ACC112 (cell line): ENCODE measurements at regions not wholly inside any gene's neighbourhood (a gene's known extent, or its start where the extent isn't known, plus 50 kb on each side); places are given as distances from the start of the nearest gene placed in this dataset.
"Not testable (repeated sequence)": the region's sequence is repeated elsewhere in the genome, so short reads cannot be mapped to it uniquely, and the experiment has no call there.

Experiments used
- H2AFZ ChIP-seq: fragments of 200-600 bp; sonication (generic); one replicate; pipeline ENCODE4 v1.6.0; 2017; ENCODE audit warnings: antibody characterized with exemption, low read length; ENCODE audit not compliant: unreplicated experiment
- H3K27ac ChIP-seq: fragments of 200-600 bp; sonication (generic); 2 replicates; pipeline ENCODE4 v1.5.1; 2014; ENCODE audit warnings: low read depth, mild to moderate bottlenecking, antibody characterized with exemption, low read length, moderate library complexity
- H3K27me3 ChIP-seq: fragments of 200-600 bp; sonication (generic); 2 replicates; pipeline ENCODE4 v1.6.1; 2014; ENCODE audit warnings: mild to moderate bottlenecking, antibody characterized with exemption, low read length, moderate library complexity, mixed read lengths; ENCODE audit not compliant: insufficient read depth
- H3K36me3 ChIP-seq: fragments of 200-600 bp; sonication (generic); 2 replicates; pipeline ENCODE4 v1.6.1; 2016; ENCODE audit warnings: mild to moderate bottlenecking, antibody characterized with exemption, low read length, moderate library complexity, mixed read lengths; ENCODE audit not compliant: insufficient read depth
- H3K4me1 ChIP-seq: fragments of 200-600 bp; sonication (generic); one replicate; pipeline ENCODE4 v1.6.1; 2016; ENCODE audit warnings: low read length, mixed read lengths; ENCODE audit not compliant: insufficient read depth, unreplicated experiment, control insufficient read depth
- H3K4me3 ChIP-seq: fragments of 200-600 bp; sonication (generic); 2 replicates; pipeline ENCODE4 v1.5.1; 2014; ENCODE audit warnings: mild to moderate bottlenecking, low read depth, low read length
- H3K79me2 ChIP-seq: fragments of 200-600 bp; sonication (generic); one replicate; pipeline ENCODE4 v1.6.0; 2016; ENCODE audit warnings: low read length; ENCODE audit not compliant: control insufficient read depth, unreplicated experiment, insufficient read depth

DNA sequence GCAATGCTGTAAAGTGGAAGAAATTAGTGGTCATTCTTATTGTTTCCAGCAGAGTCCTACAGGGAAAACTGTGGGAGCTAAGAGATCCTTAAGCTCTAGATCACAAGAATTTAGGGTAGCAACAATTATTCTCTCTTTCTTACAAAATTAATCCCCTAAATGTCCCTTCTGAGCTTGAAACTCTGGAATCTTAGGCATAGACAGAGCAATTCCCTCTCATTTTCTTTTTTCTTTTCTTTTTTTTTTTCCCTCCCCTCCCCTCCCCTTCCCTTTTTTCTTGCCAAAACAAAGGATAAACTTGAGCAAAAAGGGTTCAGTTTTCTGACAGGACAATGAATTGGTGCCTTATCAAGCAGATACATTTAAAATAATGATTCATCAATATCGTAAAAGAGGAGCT, 441.0 kb downstream of the DSC3 start:
- H3K4me3 ChIP-seq = no peak overlapping the region
- no peaks in the 10 kb centered on the region for H3K27me3 ChIP-seq
- no peak overlapping the region for H2AFZ ChIP-seq
- no peaks in the 10 kb centered on the region for H3K79me2 ChIP-seq
- no peak overlapping the region for H3K27ac ChIP-seq
- no peaks in the 10 kb centered on the region for H3K36me3 ChIP-seq
- no peaks in the 10 kb centered on the region for H3K4me1 ChIP-seq

DNA sequence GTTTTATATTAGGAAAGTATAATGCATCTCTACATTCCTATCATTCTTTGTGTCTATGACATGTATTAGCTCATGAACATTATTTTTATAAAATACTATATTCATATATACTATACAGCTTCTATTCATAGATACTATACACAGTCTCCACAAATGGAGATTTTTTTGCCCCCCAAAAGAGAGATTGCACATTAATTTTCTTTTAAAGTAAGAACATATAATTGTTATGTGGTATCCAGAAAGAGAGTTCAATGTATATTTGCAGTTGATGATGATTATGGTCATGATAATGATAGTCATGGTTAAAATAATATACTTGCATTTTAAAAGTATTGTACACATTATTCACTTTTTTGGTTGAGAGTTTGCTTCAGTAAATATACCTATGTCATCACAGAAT, 445.3 kb downstream of the DSC3 start:
- no peaks in the 10 kb centered on the region for H3K4me1 ChIP-seq
- H3K27me3 ChIP-seq = no peaks in the 10 kb centered on the region
- H3K27ac ChIP-seq = no peak overlapping the region
- no peaks in the 10 kb centered on the region for H3K36me3 ChIP-seq
- no peak overlapping the region for H3K4me3 ChIP-seq
- no peaks in the 10 kb centered on the region for H3K79me2 ChIP-seq
- no peak overlapping the region for H2AFZ ChIP-seq

DNA sequence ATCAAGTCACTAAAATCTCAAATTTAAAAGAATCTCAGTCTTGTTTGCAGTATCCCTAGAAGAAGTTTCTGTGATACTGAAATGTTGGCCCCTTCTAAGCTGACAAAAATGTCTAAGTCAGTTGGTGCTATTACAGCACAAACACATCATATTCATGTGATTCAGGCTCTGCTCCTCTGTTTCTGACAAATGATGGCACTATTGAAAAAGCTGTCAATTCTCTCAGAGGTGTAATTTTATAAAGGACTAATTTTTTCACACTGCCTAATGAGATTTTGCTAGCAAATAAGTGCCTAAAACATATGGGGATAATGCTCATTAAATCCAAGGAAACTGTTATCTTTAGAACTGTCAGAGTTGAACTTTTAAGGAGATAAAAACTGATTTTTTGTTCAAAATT, 445.9 kb downstream of the DSC3 start:
- Histone ChIP-seq H3K79me2 (no peaks in the 10 kb centered on the region), H3K36me3 (no peaks in the 10 kb centered on the region), H3K4me3 (no peak overlapping the region), H3K4me1 (no peaks in the 10 kb centered on the region), H2AFZ (no peak overlapping the region), H3K27me3 (no peaks in the 10 kb centered on the region), H3K27ac (no peak overlapping the region)

DNA sequence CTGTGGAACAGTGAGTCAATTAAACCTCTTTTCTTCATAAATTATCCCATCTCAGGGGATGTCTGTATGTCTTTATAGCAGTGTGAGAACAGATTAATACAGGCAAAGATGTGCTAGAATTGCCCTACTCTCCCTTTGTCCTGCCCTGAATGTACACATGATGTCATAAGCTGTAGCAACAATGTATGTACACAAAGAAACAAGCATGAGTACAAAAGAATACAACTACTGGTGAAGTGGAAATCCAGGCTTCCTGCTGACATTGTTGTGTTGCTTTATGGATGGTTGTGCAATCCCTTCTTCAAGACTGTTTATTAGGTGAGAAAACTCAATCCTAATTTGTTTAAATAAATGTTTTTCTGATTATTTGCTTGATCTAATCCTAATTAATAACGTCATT, 446.6 kb downstream of the DSC3 start:
- H3K4me3 ChIP-seq = no peak overlapping the region
- no peaks in the 10 kb centered on the region for H3K4me1 ChIP-seq
- no peaks in the 10 kb centered on the region for H3K27me3 ChIP-seq
- H2AFZ ChIP-seq = no peak overlapping the region
- no peaks in the 10 kb centered on the region for H3K36me3 ChIP-seq
- no peaks in the 10 kb centered on the region for H3K79me2 ChIP-seq
- H3K27ac ChIP-seq = no peak overlapping the region

DNA sequence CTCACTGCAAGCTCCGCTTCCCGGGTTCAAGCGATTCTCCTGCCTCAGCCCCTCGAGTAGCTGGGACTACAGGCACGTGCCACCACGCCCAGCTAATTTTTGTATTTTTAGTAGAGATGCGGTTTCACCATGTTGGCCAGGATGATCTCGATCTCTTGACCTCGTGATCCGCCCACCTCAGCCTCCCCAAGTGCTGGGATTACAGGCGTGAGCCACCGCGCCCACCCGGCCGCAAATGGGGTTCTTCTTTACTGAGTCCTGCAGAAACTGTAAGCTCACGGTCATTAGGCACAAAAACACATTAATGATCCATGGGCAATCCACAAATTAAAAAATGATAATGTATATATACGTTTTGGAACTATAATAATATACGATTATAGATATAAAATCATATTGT, 447.6 kb downstream of the DSC3 start:
- not testable (repeated sequence) for H3K4me1 ChIP-seq, H2AFZ ChIP-seq, H3K4me3 ChIP-seq, H3K27me3 ChIP-seq, H3K79me2 ChIP-seq, H3K36me3 ChIP-seq, H3K27ac ChIP-seq

DNA sequence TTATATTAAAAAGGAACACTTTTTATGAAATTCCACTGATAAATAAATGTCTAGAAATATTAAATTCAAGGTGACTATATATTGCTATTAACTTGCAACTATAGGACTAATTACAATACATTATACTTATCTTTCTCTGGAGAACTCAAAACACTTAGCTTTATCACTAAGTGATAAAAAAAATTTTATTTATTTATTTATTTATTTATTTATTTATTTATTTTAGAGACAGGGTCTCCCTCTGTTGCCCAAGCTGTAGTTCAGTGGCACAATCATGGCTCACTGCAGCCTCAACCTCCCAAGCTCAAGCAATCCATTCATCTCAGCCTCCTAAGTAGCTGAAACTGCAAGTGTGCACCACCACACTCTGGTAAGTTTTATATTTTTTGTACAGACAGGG, 451.1 kb downstream of the DSC3 start:
- Histone ChIP-seq H3K27ac (no peak overlapping the region), H3K4me3 (no peak overlapping the region), H3K79me2 (no peaks in the 10 kb centered on the region), H3K4me1 (no peaks in the 10 kb centered on the region), H2AFZ (no peak overlapping the region), H3K27me3 (no peaks in the 10 kb centered on the region), H3K36me3 (no peaks in the 10 kb centered on the region)

DNA sequence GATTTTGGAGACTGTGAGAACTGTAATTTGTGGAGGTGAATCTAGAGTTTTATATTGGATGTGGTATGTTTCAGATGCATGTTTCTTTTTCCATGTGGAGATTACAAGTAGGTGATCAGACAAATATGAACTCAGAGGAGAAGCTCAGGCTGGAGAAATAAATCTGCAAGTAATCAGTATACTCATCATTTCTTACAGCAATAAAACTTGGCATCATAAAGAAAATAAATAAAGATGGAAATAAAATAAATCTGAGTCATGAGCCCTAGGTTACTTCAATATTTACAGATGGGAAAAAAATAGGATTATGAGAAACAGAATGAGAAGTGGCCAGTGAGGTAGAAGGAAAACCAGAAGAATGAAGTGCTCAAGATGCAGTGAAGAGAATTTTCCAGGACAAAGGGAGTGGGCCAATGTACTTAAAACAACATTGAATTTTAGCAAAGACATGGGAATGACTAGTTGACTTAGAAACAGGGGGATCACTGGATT, 453.8 kb downstream of the DSC3 start:
- H3K27ac ChIP-seq = no peak overlapping the region
- H3K79me2 ChIP-seq = no peaks in the 10 kb centered on the region
- no peaks in the 10 kb centered on the region for H3K36me3 ChIP-seq
- no peak overlapping the region for H2AFZ ChIP-seq
- H3K27me3 ChIP-seq = no peaks in the 10 kb centered on the region
- no peaks in the 10 kb centered on the region for H3K4me1 ChIP-seq
- H3K4me3 ChIP-seq = no peak overlapping the region

DNA sequence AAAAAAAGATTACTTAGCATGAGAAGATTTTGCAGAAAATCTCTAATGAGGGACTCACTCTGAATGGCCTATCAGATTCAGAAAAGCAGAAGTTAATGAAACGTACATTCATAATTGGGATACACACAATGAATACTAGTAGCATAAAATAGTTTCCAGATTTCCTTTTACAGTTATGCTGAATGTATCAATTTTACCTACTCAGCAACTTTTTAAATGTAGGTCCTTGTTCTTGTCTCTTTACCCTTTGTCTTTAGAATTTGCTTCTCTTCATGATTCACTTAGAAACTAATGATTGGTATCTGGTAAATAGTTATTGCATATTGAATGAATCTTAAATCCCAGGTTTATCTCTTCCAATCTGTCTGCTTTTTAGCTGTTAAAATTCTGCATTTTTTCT, 458.8 kb downstream of the DSC3 start:
- Histone ChIP-seq H3K4me3 (no peak overlapping the region), H3K79me2 (no peaks in the 10 kb centered on the region), H2AFZ (no peak overlapping the region), H3K36me3 (no peaks in the 10 kb centered on the region), H3K27me3 (no peaks in the 10 kb centered on the region), H3K4me1 (no peaks in the 10 kb centered on the region), H3K27ac (no peak overlapping the region)

DNA sequence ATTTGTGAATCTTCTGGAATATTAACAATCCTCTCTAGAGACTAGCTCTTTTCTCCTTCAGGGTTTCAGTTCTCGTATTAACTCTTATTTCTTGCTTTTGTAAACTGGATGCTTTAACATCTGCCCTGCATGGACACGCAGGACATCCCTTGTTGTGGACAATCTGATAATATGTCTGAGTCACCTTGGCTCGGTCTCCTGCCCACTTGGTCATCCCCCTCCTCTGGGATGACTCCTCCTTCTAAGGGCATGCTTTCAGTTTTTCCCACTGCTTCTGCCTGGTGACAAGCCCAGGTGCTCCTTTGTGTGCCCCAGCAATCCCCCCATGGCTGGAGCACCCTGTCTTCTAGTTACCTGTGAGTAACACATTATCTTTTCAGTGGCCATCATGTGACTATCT, 460.5 kb downstream of the DSC3 start:
- no peak overlapping the region for H3K27ac ChIP-seq
- H3K79me2 ChIP-seq = no peaks in the 10 kb centered on the region
- no peaks in the 10 kb centered on the region for H3K4me1 ChIP-seq
- H2AFZ ChIP-seq = no peak overlapping the region
- H3K4me3 ChIP-seq = no peak overlapping the region
- H3K27me3 ChIP-seq = no peaks in the 10 kb centered on the region
- no peaks in the 10 kb centered on the region for H3K36me3 ChIP-seq

DNA sequence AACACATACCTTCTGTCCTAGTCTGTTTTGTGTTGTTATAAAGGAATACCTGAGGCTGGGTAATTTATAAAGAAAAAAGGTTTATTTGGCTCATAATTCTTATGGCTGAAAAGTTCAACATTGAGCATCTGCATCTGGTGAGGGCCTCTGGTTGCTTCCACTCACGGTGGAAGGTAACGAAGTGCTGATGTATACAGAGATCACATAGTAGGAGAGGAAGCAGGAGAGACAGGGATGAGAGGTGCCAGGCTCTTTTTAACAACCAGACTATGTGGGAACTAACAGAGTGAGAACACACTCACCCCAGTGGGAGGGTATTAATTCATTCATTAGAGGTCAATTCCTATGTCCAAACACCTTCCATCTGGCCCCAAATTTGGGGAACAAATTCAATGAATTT, 463.8 kb downstream of the DSC3 start:
- no peak overlapping the region for H2AFZ ChIP-seq
- H3K4me1 ChIP-seq = no peaks in the 10 kb centered on the region
- H3K27ac ChIP-seq = no peak overlapping the region

DNA sequence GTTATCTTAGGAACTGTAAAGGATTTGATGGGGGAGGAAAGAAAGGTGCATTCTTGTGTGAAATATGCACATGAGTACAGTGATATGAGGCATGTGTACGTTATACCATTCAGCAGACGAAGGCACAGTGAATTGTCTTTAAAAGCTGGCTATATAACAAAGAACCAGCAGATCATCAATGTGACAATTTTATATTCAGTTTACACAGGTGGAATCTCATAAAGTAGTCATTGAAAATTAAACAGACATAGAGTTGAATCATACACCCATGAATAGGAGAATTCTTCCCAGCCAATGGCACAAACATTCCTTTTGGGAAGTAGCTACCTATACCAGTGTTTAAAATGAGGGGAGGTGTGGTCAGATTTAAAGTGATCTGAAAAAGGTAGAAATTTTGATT, 470.3 kb downstream of the DSC3 start:
- Histone ChIP-seq H3K27me3 (no peaks in the 10 kb centered on the region), H3K27ac (no peak overlapping the region), H3K4me1 (no peaks in the 10 kb centered on the region), H3K36me3 (no peaks in the 10 kb centered on the region), H3K79me2 (no peaks in the 10 kb centered on the region), H2AFZ (no peak overlapping the region), H3K4me3 (no peak overlapping the region)

More for the DNA sequence above, 463.8 kb downstream of the DSC3 start:
- H3K36me3 ChIP-seq = no peaks in the 10 kb centered on the region
- no peak overlapping the region for H3K4me3 ChIP-seq
- no peaks in the 10 kb centered on the region for H3K79me2 ChIP-seq
- no peaks in the 10 kb centered on the region for H3K27me3 ChIP-seq

DNA sequence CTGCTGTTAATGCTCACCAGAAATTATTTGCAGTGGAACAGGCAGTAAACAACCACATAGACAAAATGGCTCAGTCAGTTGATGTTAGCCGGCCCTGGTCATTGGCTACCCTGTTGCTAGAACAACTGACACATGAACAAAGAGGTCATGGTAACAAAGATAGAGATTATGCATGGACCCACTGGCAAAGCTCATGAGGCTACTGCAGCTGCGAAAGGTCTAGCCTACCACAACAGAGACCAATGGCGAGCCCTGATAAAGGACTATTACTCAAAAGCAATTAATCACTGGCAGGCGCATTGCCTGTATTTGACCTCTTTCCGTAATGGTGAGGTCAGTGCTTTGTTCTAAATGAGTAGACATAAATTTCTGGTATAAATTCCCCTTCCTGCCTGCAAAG, 474.2 kb downstream of the DSC3 start:
- Histone ChIP-seq H3K4me3 (no peak overlapping the region), H3K79me2 (no peaks in the 10 kb centered on the region), H3K36me3 (no peaks in the 10 kb centered on the region), H3K27ac (no peak overlapping the region), H3K4me1 (no peaks in the 10 kb centered on the region), H3K27me3 (no peaks in the 10 kb centered on the region), H2AFZ (no peak overlapping the region)
